SU-DHL-6 (cell line): ENCODE measurements at regions not wholly inside any gene's neighbourhood (a gene's known extent, or its start where the extent isn't known, plus 50 kb on each side); places are given as distances from the start of the nearest gene placed in this dataset.

ENCODE experiments used
- CTCF ChIP-seq: fragments of 200-600 bp; sonication (generic); IDR thresholded peaks from one replicate; pipeline ENCODE4 v1.5.1; 2017; ENCODE audit warnings: antibody characterized with exemption, mild to moderate bottlenecking, low read length, moderate library complexity; ENCODE audit not compliant: insufficient read depth, poor library complexity, severe bottlenecking
- EZH2phosphoT487 ChIP-seq: fragments of 200-600 bp; sonication (generic), shearing (Covaris generic); conservative IDR thresholded peaks from 2 replicates; pipeline ENCODE4 v1.6.1; 2018; ENCODE audit warnings: mild to moderate bottlenecking, antibody characterized with exemption, low read length, moderate library complexity, mixed read lengths

GRCh38 chr19:31511098-31511497 lies 161.9 kb upstream of the TSHZ3 start:
- no peak for TF ChIP-seq CTCF
- TF ChIP-seq EZH2phosphoT487, result no peak
